HepG2 (cell line): ENCODE measurements at regions not wholly inside any gene's neighbourhood (a gene's known extent, or its start where the extent isn't known, plus 50 kb on each side); places are given as distances from the start of the nearest gene placed in this dataset.

Experiments
- ATAC-seq: fragments of 200-7000 bp; cut with Tn5 transposase; 3 replicates; pipeline ENCODE4 v1.9.1; 2020; ENCODE audit warnings: mild to moderate bottlenecking, moderate library complexity
- BruUV-seq: library from RNA; stranded (reverse); fragments of 400-500 nt; replicated peaks from 2 replicates; lab custom pipeline; 2021; lab: Mats Ljungman, UMichigan
- CTCF ChIA-PET: fragments of 300-600 bp; formaldehyde crosslinking; extraction: SDS; loops from one replicate; lab custom pipeline; 2021; ENCODE audit warnings: low total read pairs, inconsistent platforms, low intra/inter-chr PET ratio; lab: Yijun Ruan, JAX
- POLR2A ChIA-PET: fragments of 350-600 bp; sonication (Branson Sonifier 250); formaldehyde crosslinking; loops from one replicate; lab custom pipeline; 2020; ENCODE audit warnings: antibody characterized with exemption, inconsistent platforms; lab: Yijun Ruan, JAX
- DNase-seq: peaks from one replicate; pipeline ENCODE4 v3.0.0-alpha.2; 2015; ENCODE audit warnings: low spot score
- FAIRE-seq: peaks from 3 replicates; lab custom pipeline; 2011; peaks lifted over from hg19 to GRCh38; lab: Jason Lieb, UNC
- H2AFZ ChIP-seq: one replicate; pipeline ENCODE4 v1.6.1; 2011; ENCODE audit warnings: low read length, inconsistent platforms
- H3K27ac ChIP-seq: fragments of 300-600 bp; 3 replicates; pipeline ENCODE4 v1.8.0; 2011; ENCODE audit warnings: mixed run types, mild to moderate bottlenecking, mixed read lengths, low read length, inconsistent platforms; ENCODE audit not compliant: insufficient read depth; ENCODE audit errors: extremely low read length
- H3K27me3 ChIP-seq, 2 experiments: fragments of 200-600 bp in 1 of 2; 2 replicates in 1 of 2; 3 replicates in 1 of 2; pipeline versions ENCODE4 v1.6.0 to v1.8.0; 2011; ENCODE audit warnings: low read length in 2 of 2, mild to moderate bottlenecking in 2 of 2, moderate library complexity in 2 of 2, inconsistent platforms in 1 of 2; ENCODE audit not compliant: insufficient read depth in 2 of 2, control insufficient read depth in 1 of 2
- H3K36me3 ChIP-seq, 2 experiments: fragments of 200-600 bp in 1 of 2; replicated peaks in 1 of 2; 2 replicates in 1 of 2; 3 replicates in 1 of 2; pipeline versions ENCODE4 v1.5.1 to v1.8.0; 2011; ENCODE audit warnings: low read length in 2 of 2, inconsistent platforms in 1 of 2; ENCODE audit not compliant: insufficient read depth in 2 of 2, control insufficient read depth in 1 of 2
- H3K4me1 ChIP-seq: 2 replicates; pipeline ENCODE4 v1.5.1; 2012; ENCODE audit warnings: low read length, inconsistent platforms; ENCODE audit not compliant: insufficient read depth
- H3K4me2 ChIP-seq: 2 replicates; pipeline ENCODE4 v1.6.0; 2011; ENCODE audit warnings: low read depth, low read length, inconsistent platforms
- H3K4me3 ChIP-seq, 3 experiments: fragments of 200-600 bp in 1 of 3; sonication (generic), shearing (Covaris generic) in 1 of 3; replicated peaks in 1 of 3; 2 replicates each; pipeline ENCODE4 v1.5.1; 2011 to 2016; ENCODE audit warnings: low read length in 3 of 3, inconsistent platforms in 2 of 3, low read depth in 2 of 3, mild to moderate bottlenecking in 2 of 3, control low read depth in 1 of 3, mixed read lengths in 1 of 3; ENCODE audit not compliant: insufficient read depth in 1 of 3
- H3K79me2 ChIP-seq: one replicate; pipeline ENCODE4 v1.6.1; 2011; ENCODE audit warnings: low read length, inconsistent platforms; ENCODE audit not compliant: insufficient read depth
- H3K9ac ChIP-seq: 2 replicates; pipeline ENCODE4 v1.6.0; 2011; ENCODE audit warnings: mild to moderate bottlenecking, low read depth, low read length, inconsistent platforms; ENCODE audit not compliant: insufficient read depth
- H3K9me3 ChIP-seq: 2 replicates; pipeline ENCODE4 v1.5.1; 2012; ENCODE audit warnings: mild to moderate bottlenecking, low read length
- H4K20me1 ChIP-seq: 2 replicates; pipeline ENCODE4 v1.6.0; 2011; ENCODE audit warnings: inconsistent platforms, mild to moderate bottlenecking, low read length, moderate library complexity; ENCODE audit not compliant: insufficient read depth
- CBFB ChIP-seq: sonication (generic); formaldehyde crosslinking; IDR thresholded peaks from 2 replicates; pipeline ENCODE4 v1.4.0; 2020; ENCODE audit warnings: missing genetic modification reagents
- FOXC1 ChIP-seq: sonication (generic); formaldehyde crosslinking; IDR thresholded peaks from 2 replicates; pipeline ENCODE4 v1.8.0; 2022; ENCODE audit warnings: mild to moderate bottlenecking, missing genetic modification reagents, borderline replicate concordance
- HNRNPL ChIP-seq: fragments of 200-400 bp; formaldehyde crosslinking; IDR thresholded peaks from 2 replicates; pipeline ENCODE4 v1.6.1; 2017; ENCODE audit warnings: mild to moderate bottlenecking, low read depth, low read length
- MIER3 ChIP-seq: IDR thresholded peaks from 2 replicates; pipeline ENCODE4 v1.6.1; 2016; ENCODE audit warnings: missing compliant biosample characterization, borderline replicate concordance
- SAP130 ChIP-seq: IDR thresholded peaks from 2 replicates; pipeline ENCODE4 v1.6.1; 2016; ENCODE audit warnings: low read depth
- ZNF20 ChIP-seq: sonication (generic); formaldehyde crosslinking; IDR thresholded peaks from 2 replicates; pipeline ENCODE4 v1.4.0; 2020; ENCODE audit warnings: mild to moderate bottlenecking, moderate library complexity, missing genetic modification reagents
- ZNF557 ChIP-seq: sonication (generic); formaldehyde crosslinking; IDR thresholded peaks from 2 replicates; pipeline ENCODE4 v1.4.0; 2020; ENCODE audit warnings: missing genetic modification reagents
- WGBS: methylation state at CpG from one replicate; pipeline ENCODE4 v1.1.6; 2017; ENCODE audit warnings: low lambda C conversion rate; 5-methylcytosine and 5-hydroxymethylcytosine counted together
- in situ Hi-C: cut with HindIII; loops from 2 replicates; pipeline ENCODE4 v1.10.0; 2017; ENCODE audit warnings: low pct_unique_long_range_greater_than_20kb; ENCODE audit not compliant: extremely low pct_ligation_motif_present
- intact Hi-C: fragments of 100-400 bp; cut with micrococcal nuclease; formaldehyde crosslinking; loops from one replicate; pipeline ENCODE4 v1.10.0; 2022; ENCODE audit not compliant: unreplicated experiment
- TF ChIP-seq, protein P1 (sequence below): sonication (generic); formaldehyde crosslinking; IDR thresholded peaks from 2 replicates; pipeline ENCODE4 v1.5.1; 2020; ENCODE audit warnings: mild to moderate bottlenecking, missing genetic modification reagents, moderate library complexity
- TF ChIP-seq, protein P2 (sequence below): IDR thresholded peaks from 2 replicates; pipeline ENCODE4 v1.6.1; 2016; ENCODE audit warnings: low read depth

DNA sequence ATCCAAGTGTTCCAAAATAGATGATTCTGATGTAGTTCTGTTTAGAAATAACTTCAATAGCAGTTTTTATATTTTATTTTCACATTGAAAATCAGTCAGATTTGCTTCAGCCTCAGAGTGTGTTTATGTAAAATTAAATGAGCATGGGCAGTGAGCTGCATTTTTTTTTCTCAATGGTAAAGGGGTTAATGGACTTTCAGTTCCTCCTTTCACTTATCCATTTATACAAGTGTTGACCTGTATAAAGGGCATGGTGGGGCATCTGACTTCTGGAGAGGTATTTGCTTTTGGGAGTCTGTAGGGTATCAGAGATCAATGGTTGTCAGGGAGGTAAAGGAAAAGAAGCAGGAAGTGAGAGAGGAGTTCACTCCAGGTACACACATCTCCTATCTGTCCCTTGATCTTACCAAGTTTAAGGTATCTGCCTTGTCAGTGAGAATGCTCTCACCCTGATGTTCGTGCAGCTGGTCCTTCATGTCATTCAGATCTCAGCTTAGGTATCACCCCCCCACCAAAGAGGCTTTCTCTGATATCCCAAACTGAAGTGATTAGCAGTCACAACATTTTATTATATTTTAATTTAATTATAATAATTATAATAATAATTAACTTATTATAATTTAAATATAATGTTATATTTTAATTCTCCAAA lies 181.6 kb upstream of the LMNTD1 start:
- CTCF ChIA-PET, result no interaction called here
- Histone ChIP-seq H4K20me1 (no peaks in the 10 kb centered on the region), H3K4me1 (no peaks in the 10 kb centered on the region), H3K4me3 (no peak overlapping the region), H3K4me2 (no peak overlapping the region), H3K27ac (no peak overlapping the region), H3K9me3 (no peaks in the 10 kb centered on the region), H3K79me2 (no peaks in the 10 kb centered on the region), H3K36me3 (no peaks in the 10 kb centered on the region), H3K9ac (no peak overlapping the region), H3K27me3 (no peaks in the 10 kb centered on the region), H2AFZ (no peak overlapping the region)
- in situ Hi-C loops (no loop called here), intact Hi-C loops (no loop called here)
- FAIRE-seq, result no peak
- BruUV-seq, result no TSS peak
- POLR2A ChIA-PET, result no interaction called here
- no peak for DNase-seq
- no peak for ATAC-seq
- 7% methylated on average over 1 of the region's 1 CpG for WGBS
- TF ChIP-seq, protein P1, sequence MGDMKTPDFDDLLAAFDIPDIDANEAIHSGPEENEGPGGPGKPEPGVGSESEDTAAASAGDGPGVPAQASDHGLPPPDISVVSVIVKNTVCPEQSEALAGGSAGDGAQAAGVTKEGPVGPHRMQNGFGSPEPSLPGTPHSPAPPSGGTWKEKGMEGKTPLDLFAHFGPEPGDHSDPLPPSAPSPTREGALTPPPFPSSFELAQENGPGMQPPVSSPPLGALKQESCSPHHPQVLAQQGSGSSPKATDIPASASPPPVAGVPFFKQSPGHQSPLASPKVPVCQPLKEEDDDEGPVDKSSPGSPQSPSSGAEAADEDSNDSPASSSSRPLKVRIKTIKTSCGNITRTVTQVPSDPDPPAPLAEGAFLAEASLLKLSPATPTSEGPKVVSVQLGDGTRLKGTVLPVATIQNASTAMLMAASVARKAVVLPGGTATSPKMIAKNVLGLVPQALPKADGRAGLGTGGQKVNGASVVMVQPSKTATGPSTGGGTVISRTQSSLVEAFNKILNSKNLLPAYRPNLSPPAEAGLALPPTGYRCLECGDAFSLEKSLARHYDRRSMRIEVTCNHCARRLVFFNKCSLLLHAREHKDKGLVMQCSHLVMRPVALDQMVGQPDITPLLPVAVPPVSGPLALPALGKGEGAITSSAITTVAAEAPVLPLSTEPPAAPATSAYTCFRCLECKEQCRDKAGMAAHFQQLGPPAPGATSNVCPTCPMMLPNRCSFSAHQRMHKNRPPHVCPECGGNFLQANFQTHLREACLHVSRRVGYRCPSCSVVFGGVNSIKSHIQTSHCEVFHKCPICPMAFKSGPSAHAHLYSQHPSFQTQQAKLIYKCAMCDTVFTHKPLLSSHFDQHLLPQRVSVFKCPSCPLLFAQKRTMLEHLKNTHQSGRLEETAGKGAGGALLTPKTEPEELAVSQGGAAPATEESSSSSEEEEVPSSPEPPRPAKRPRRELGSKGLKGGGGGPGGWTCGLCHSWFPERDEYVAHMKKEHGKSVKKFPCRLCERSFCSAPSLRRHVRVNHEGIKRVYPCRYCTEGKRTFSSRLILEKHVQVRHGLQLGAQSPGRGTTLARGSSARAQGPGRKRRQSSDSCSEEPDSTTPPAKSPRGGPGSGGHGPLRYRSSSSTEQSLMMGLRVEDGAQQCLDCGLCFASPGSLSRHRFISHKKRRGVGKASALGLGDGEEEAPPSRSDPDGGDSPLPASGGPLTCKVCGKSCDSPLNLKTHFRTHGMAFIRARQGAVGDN (CRISPR knock-in tag), result no peak
- TF ChIP-seq SAP130 (CRISPR knock-in tag) (no peak), ZNF557 (CRISPR knock-in tag) (no peak), HNRNPL (no peak), CBFB (CRISPR knock-in tag) (no peak), FOXC1 (CRISPR knock-in tag) (no peak), MIER3 (CRISPR knock-in tag) (no peak), ZNF20 (CRISPR knock-in tag) (no peak)
- TF ChIP-seq, protein P2, sequence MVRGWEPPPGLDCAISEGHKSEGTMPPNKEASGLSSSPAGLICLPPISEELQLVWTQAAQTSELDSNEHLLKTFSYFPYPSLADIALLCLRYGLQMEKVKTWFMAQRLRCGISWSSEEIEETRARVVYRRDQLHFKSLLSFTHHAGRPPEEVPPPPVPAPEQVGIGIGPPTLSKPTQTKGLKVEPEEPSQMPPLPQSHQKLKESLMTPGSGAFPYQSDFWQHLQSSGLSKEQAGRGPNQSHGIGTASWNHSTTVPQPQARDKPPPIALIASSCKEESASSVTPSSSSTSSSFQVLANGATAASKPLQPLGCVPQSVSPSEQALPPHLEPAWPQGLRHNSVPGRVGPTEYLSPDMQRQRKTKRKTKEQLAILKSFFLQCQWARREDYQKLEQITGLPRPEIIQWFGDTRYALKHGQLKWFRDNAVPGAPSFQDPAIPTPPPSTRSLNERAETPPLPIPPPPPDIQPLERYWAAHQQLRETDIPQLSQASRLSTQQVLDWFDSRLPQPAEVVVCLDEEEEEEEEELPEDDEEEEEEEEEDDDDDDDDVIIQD (CRISPR knock-in tag), result no peak
